GM04503 (cell line): ENCODE measurements at regions not wholly inside any gene's neighbourhood (a gene's known extent, or its start where the extent isn't known, plus 50 kb on each side); places are given as distances from the start of the nearest gene placed in this dataset.
"Not testable (repeated sequence)": the region's sequence is repeated elsewhere in the genome, so short reads cannot be mapped to it uniquely, and the experiment has no call there.

Experiments
- DNase-seq: peaks from one replicate; pipeline ENCODE4 v3.0.0-alpha.2; 2012; ENCODE audit warnings: low read depth

GRCh38 chr16:59404509-59404908, 670.4 kb upstream of the GOT2 start:
- DNase-seq: no peak

DNA sequence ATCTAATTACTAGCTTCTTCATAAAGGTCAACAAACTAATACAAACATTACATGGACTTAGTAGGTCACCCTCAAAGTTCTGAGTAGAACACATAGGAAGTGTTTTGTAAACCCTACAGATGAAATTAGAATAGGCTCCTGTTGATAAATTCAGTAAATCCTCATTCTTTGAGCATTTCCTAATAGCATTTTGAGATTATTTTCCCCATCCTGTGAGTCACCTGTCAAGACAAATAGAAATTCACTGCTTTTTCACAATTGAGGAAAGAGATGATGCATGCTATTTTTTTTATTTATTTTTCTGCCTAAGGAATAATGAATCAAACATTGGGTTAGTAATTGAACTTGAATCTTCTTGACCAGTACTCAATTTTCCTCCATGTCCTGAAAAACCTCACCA, 666.7 kb upstream of the GOT2 start:
- DNase-seq: no peak

- no peak for DNase-seq
Observed at GRCh38 chr16:59397638-59398037, 663.5 kb upstream of the GOT2 start.

DNA sequence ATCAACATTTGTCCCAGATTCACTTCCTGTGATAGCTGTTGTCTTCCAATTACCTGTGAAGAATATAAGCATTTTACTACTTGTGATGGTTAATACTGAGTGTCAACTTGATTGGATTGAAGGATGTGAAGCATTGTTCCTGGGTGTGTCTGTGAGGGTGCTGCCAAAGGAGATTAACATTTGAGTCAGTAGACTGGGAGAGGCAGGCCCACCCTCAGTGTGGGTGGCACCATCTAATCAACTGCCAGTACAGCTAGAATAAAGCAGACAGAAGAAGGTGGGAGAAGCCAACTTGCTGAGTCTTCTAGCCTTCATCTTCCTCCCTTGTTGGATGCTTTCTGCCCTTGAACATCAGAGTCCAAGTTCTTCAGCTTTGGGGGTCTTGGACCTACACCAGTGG, 660.4 kb upstream of the GOT2 start:
- no peak for DNase-seq

DNA sequence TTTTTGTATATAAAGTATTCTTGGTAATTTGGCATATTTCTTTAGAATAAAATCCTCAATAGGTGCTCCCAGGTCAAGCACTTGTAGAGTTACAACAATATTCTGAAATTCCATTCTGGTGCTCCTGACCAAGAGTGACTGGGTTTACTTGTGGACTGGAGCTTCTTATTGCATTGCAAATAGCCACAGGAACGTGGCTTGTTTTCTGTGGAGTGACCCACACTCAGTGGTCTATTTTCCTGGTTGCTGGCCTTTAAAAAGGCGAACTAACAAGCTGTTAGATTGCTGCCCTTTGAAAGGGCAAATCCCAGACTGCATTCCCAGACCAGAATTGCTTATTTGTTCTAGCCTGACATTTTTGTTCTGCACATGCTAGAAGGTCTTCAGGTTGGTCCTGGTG, 658.8 kb upstream of the GOT2 start:
- no peak for DNase-seq

GRCh38 chr16:59391617-59392364, 657.7 kb upstream of the GOT2 start:
- no peak for DNase-seq

DNA sequence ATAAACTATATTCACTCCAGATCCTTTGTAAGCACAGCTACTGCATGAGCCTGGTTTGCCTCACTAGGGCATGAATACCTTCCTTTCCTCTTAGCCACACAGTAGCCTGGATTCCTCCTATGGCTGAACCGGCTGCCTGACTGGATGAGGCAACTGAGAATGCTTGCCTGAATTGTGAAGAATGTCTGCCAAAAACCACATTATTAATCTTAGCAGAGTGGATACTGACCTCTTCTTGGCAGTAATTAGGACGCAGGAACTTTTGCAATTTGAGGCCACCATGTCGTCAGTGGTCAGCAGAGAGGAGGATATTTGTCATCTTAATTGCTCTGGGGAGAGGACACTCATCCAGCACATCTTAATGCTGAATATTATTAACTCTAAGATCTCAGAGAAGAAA, 651.8 kb upstream of the GOT2 start:
- DNase-seq: peak; percentile 74

DNA sequence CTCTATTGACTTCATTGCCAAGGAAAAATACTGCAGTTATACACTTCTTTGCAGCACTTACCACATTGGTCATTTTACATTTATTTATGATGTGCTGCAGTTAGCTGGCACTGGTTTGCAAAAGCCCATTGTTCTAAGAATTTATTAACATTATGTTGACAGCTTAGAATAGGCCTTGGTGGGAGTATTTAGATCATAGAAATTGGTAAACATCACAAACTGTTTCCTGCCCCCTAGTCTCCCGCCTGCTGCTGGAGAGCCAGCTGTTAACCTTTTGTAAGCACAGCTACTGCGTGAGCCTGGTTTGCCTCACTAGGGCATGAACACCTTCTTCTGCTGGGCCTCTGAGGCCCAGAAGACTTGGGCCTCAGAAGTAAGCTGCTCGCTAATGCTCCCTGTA, 651.4 kb upstream of the GOT2 start:
- no peak for DNase-seq

DNA sequence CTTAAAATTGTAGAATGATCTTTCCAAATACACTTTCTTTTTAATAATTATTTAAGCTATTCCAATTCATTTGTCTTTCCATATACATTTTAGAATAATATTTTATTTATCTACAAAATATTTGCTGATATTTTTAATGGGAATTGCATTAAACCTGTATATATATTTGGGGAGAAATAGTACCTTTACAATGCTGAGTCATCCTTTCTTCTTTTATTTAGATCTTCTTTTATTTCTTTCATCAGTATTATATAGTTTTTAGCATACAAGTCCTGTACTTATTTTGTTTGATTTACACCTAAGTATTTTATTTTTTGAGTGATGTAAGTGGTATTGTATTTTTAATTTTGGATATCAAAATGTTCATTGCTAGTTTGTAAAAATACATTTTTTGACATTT, 639.5 kb upstream of the GOT2 start:
- DNase-seq: no peak

DNA sequence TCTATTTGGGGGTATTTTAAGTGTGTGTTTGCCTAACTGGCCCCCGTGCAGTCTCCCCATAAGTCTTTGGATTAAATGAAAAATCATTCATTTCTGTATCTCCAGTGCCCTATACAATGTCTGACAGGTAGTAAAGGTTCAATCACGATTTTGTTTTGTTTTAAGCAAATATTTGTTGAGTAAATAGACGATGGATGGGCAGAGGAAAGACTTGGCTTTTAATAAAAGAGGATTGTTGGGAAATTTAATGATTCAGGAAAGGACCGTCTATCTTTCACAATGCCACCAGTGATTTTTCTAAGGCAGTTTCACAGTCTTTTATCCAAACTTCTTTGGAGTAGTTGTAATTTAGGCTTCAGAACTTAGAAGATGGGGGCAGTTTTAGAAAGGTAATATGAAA, 636.6 kb upstream of the GOT2 start:
- no peak for DNase-seq

- DNase-seq: no peak
Observed at GRCh38 chr16:59369523-59369922, 635.4 kb upstream of the GOT2 start.

- no peak for DNase-seq
Observed at GRCh38 chr16:59368586-59368985, 634.5 kb upstream of the GOT2 start.

DNA sequence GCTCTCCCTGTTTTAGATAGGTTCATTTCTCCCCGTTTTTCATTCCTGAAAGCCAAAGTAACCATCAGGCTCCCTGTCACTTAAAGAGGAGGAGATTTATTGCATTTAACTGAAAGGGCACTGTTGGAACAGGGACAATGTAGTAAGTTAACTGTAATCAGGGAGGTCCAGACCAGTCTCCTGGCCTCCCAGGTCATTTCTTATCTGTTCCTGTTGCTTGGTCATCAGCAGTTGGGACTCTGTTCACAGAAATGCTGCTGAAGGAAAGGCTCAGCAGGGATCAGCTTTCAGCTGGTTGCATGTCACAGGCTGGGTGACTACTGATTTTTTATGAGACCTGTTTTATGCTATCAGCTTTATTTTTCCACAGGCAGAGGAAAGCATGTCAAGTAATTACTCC, 622.6 kb upstream of the GOT2 start:
- DNase-seq: no peak

- no peak for DNase-seq
Observed at GRCh38 chr16:59356144-59356543, 622.0 kb upstream of the GOT2 start.

DNA sequence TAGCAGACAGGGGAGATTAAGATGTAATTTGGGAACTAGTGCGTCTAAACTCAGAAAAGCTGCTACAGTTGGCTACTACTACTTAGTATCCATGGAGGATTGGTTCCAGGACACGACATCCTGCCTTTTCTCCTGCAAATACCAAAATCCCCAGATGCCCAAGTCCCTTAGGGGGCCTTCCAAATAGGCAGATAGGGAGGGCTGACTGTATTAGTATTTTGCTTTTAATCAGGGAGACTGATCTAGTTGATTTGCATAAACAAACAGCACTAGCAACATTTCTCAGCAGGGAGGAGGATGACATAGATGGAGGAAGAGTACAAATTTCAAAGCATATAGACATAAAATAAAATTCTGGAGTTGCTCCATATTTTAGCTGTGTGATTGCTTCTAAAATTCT, 621.6 kb upstream of the GOT2 start:
- DNase-seq: no peak

- DNase-seq: no peak
Observed at GRCh38 chr16:59351305-59351903, 617.3 kb upstream of the GOT2 start.

- no peak for DNase-seq
Observed at GRCh38 chr16:59350670-59351069, 616.6 kb upstream of the GOT2 start.

DNA sequence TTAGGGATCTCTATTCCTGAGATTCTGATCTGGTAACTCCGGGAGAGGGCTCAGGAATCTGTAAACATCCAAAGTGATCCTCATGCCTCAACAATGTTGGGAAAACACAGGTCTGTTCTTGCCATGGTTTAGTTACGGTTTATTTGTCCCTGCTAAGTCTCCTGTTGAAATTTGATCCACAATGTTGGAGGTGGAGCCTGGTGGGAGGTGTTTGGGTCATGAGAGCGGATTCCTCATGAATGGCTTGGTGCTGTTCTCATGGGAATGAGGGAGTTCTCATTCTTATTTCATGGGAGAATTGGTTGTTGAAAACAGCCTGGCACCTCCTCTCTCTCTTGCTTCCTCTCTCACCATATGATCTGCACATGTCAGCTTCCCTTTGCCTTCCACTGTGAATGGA, 608.6 kb upstream of the GOT2 start:
- DNase-seq: no peak

- DNase-seq: no peak
Observed at GRCh38 chr16:59341368-59341767, 607.3 kb upstream of the GOT2 start.

- no peak for DNase-seq
Observed at GRCh38 chr16:59339871-59340270, 605.8 kb upstream of the GOT2 start.

DNA sequence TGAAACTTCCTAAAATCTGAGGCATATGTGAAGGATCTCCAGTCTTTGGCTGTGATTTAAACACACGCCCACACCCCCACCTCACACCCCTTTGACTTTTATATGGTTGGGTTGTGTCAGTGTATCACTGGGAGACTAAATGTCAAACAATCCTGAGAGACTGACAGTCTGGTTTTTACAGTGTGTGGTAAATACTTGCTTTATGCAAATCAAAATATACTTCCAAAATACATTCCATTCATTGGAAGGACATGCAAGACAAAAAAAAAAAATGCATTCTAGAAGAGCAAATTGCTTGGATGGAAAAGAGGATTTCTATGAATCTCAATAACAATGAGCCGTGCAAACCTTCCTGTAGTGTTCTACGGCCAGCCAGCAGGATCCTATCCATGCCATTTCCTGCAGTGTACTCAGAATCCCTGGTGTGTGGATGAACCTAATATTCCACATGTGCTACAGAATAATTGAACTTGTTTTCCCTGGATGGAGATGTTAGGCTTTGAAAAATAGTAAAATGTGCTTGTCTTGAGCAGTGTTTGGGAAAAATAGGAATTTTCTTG, 602.1 kb upstream of the GOT2 start:
- DNase-seq: no peak

GRCh38 chr16:59331708-59332107, 597.6 kb upstream of the GOT2 start:
- not testable (repeated sequence) for DNase-seq

- DNase-seq: peak; percentile 9
Observed at GRCh38 chr16:59330019-59330670, 596.0 kb upstream of the GOT2 start.
